SKM-1 (cell line): ENCODE measurements at regions not wholly inside any gene's neighbourhood (a gene's known extent, or its start where the extent isn't known, plus 50 kb on each side); places are given as distances from the start of the nearest gene placed in this dataset.

Experiments
- DNase-seq: peaks from one replicate; lab custom pipeline; 2025; ENCODE audit not compliant: unreplicated experiment; lab: John Stamatoyannopoulos, UW

DNA sequence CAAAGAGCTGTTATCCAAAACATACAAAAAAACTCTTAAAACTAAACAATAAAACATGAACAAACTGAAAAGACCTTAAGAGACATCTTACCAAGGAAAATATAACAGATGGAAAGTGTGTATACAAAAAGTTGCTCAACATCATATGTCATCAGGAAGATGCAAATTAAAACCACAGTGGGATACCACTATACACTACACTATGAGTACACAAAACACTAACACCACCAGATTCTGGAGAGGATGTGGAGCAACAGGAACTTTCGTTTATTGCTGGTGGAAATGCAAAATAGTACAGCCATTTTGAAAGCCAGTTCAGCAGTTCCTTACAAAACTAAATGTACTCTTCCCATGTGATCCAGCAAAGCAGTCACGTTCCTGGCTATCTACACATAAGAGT lies 221.4 kb downstream of the CMPK2 start:
- DNase-seq, result no peak

GRCh38 chr2:6645004-6645403 lies 220.7 kb downstream of the CMPK2 start:
- DNase-seq, result no peak

- DNase-seq, result no peak
These were observed 220.0 kb downstream of the CMPK2 start for GRCh38 chr2:6645672-6646071.

GRCh38 chr2:6647046-6647445 lies 218.7 kb downstream of the CMPK2 start:
- no peak for DNase-seq

GRCh38 chr2:6648596-6649247 lies 217.0 kb downstream of the CMPK2 start:
- no peak for DNase-seq

DNA sequence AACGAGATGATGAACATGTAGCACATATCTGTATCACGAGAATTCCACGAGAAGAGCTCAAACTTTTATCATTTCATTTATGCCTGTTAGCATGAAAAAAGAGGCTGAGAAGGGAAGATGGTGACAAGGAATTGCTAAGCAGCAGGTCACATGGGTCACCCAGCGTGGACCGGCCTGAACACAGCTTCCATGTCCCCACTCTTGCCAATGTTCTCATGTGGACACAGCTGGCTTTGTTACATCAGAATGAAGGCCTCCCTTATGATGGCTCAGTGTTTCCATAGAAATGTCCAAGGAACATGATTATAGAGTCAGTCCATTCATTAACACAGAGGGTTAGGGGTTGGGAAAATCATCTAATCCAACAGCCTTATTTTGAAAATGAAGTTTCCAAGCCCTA lies 215.4 kb downstream of the CMPK2 start:
- no peak for DNase-seq

DNA sequence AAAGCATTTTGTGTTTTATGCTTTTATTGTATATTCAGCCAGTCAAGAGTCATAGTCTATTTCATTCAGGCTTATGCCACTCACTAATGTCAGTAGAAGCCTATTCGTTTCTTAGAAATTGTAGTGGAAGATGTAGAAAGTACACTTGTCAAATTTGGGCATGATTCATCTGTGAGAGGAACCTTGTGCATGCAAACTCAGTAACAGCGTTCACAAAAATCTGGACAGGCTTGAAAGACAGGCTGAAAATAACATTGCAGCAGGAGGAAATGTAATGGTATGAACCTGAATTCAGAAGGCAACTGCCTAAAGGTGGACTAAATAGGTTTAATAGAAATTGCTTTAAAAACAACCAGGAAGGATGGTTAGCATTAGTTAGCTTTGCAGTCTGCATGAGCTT lies 213.5 kb downstream of the CMPK2 start:
- DNase-seq, result no peak

DNA sequence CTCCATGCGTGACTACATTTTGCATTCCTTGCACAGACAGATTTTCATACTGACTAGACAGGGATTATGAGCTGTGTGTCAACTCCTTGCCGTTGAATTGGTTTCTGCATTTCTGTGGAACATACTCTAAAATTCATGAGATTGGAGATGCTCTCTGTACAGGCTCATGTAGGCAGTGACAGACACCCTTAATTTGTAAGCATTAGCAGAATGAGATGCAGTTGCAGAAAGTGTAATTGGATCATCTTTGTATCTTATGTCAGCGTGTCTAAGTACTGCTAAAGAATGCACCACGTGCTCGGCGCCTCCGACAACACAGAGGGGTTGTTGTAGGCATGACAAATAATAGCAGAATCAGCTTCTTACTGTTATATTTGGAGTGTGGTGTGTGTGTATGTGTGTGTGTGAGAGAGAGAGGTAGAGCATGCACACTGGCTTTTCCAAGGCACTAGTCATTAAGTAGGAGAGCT lies 212.4 kb downstream of the CMPK2 start:
- no peak for DNase-seq

- no peak for DNase-seq
These were observed 211.4 kb downstream of the CMPK2 start for GRCh38 chr2:6654279-6654678.

GRCh38 chr2:6656633-6657032 lies 209.1 kb downstream of the CMPK2 start:
- no peak for DNase-seq

DNA sequence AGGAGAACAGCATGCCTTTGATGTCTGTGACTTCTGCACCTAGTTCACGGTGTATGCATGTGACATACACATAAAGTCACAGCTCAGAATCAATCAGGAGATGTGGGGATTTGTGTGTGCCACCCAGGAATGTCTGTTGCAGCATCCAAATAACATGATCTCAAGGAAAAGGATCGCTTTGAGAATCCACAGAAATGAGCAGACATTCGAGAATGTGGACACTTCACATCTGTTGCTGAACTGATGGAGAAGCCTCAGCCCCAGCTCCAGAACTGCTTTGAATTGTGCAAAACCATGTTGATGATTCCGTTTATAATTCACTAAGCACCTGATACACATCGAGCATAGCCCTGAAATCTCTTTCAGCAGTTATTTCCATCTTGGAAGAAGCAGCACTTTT lies 208.6 kb downstream of the CMPK2 start:
- no peak for DNase-seq

DNA sequence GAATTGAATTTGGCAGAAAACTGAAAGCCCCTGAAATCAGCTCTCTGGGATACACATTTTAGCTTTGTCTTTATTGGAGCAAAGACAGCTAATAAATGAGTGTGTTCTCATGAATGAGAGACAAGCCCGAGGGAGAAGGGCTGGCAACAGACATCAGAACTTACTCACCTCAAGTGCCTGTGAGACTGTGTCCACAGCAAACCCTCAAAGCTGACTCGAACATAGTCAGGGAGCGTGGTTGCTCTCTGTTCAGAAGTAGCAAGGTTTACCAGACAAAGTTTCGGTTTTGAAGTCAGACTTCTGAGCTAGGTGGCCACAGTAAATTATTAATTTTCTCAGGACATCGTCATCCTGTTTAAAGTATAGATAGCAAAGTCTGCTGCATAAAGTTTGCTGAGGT lies 207.9 kb downstream of the CMPK2 start:
- no peak for DNase-seq

- no peak for DNase-seq
These were observed 201.2 kb downstream of the CMPK2 start for GRCh38 chr2:6664332-6665061.

DNA sequence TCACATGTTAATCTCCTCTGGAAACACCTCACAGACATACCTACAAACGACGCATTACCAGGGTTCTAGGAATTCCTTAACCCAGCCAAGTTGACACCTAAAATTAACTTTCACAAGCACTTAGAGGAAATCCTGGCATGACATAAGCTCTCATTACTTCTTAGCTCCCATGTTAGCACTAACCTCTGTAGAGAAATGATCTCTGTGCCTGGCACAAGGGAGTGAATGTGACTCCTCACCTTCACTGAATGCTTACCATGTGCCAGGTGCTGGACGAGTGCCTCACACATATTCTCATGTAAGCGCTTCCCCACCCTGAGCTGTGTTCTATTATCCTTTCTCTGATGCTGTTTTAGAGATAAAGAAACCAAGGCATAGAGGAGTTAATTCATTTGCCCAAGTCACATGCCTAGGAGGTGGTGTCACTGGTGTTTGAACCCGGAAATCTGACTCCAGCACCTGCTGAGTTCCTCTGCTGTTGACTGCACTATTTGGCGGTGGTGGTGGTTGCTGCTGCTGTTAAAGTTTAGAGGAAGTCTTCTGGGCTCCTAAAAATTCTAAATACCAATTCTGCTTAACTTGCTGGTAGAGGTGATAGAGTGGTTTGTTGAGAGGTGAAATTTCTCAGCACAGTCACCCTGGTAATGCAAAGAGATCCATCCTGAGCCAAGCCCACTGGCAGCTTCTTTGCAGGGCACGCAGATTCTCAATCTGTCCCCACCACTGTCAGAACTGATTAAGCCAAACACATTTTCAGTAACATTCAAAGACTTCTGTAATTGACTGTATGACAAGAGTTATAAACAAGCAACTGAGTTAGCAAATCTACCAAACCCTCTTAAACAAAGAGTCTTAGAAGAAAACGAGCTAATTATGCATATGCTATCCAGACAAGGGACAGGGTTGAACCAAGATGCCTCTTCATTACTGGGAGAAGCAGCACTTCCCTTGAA lies 200.3 kb downstream of the CMPK2 start:
- no peak for DNase-seq

GRCh38 chr2:6667326-6667725 lies 198.4 kb downstream of the CMPK2 start:
- no peak for DNase-seq

- no peak for DNase-seq
These were observed 193.8 kb downstream of the CMPK2 start for GRCh38 chr2:6671913-6672312.

DNA sequence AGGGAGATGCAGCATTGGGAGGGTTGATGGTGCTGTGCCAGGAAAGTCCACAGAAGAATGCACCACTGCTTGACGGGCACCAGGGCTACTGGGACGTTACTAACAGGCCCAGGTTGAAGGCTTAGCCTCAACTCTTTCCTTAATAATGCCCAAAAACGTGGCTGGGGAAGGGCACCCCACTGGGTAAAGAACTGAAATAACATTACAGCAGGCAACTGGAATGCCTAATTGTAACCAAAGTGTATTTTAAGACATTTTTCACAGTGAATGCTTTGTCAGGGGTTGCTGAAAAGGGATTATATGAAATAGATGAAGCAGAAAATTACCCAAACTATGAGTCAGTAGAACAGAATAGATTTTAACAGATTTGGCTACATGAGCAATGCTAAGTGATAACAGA lies 191.3 kb downstream of the CMPK2 start:
- DNase-seq, result no peak

- no peak for DNase-seq
These were observed 189.9 kb downstream of the CMPK2 start for GRCh38 chr2:6675791-6676190.

- no peak for DNase-seq
These were observed 189.5 kb downstream of the CMPK2 start for GRCh38 chr2:6676241-6676640.

DNA sequence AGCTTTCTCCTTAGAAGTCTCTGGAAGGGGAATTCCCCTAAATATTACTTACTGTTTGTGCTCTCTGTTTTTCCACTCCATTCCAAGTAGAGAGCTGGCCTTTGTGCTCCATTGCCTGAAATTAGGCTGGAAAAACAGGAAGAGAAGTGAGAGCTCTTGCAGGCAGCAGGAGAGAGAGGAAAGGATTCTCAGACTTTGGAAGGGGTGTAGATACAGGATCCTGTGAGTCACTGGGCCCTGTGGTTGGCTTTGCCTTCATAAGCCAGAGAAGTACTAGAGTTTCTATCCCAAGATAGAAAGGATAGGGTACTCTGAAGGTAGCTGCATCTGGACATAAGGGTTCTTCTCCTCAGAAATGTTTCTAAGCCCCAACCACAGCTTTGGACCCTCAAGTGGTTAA lies 188.9 kb downstream of the CMPK2 start:
- DNase-seq, result no peak

DNA sequence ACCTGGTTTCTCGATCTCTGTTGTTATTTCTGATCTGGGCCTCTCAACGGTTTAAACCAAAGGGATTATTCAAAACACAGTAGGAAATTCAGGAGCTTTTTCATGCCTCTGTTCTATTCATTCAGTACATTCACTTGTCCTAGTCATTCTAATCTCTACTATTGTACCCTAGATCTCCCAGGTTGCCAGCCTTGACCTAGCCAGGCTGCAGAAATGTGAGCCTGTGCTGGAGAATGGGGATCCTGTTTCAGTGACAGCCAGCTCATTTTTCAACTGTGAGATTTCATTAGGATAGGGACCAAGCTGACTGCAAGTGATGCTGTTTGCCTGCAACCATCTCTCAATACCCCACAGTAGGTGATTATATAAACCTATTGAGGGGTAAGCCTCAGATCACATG lies 186.2 kb downstream of the CMPK2 start:
- DNase-seq, result no peak

- no peak for DNase-seq
These were observed 182.2 kb downstream of the CMPK2 start for GRCh38 chr2:6683516-6683915.
